H1 (cell line): ENCODE measurements at regions not wholly inside any gene's neighbourhood (a gene's known extent, or its start where the extent isn't known, plus 50 kb on each side); places are given as distances from the start of the nearest gene placed in this dataset.

Experiments
- CHD7 ChIP-seq: fragments of 300-600 bp; sonication (generic); IDR thresholded peaks from 2 replicates; pipeline ENCODE4 v1.7.1; 2012; ENCODE audit warnings: low read length, moderate library complexity, mild to moderate bottlenecking, inconsistent platforms; ENCODE audit not compliant: insufficient replicate concordance
- POLR2A ChIP-seq, 2 experiments: IDR thresholded peaks; 1 replicate in 1 of 2; 2 replicates in 1 of 2; pipeline ENCODE4 v1.6.1; 2011; ENCODE audit warnings: low read depth in 2 of 2, low read length in 2 of 2, mild to moderate bottlenecking in 2 of 2; ENCODE audit errors: control extremely low read depth in 1 of 2
- SIN3A ChIP-seq, 2 experiments: IDR thresholded peaks in 1 of 2; conservative IDR thresholded peaks in 1 of 2; 2 replicates each; pipeline ENCODE4 v1.6.1; 2011 to 2012; ENCODE audit warnings: low read length in 2 of 2, improper control_type of control experiment in 1 of 2, low read depth in 1 of 2, mild to moderate bottlenecking in 1 of 2
- SIX5 ChIP-seq: IDR thresholded peaks from 2 replicates; pipeline ENCODE4 v1.6.1; 2011; ENCODE audit warnings: mild to moderate bottlenecking, low read depth, low read length
- TAF1 ChIP-seq: IDR thresholded peaks from 2 replicates; pipeline ENCODE4 v1.6.1; 2011; ENCODE audit warnings: mild to moderate bottlenecking, low read depth, low read length
- TAF7 ChIP-seq: optimal IDR thresholded peaks from 2 replicates; pipeline ENCODE3; 2011; ENCODE audit warnings: low read depth, mild to moderate bottlenecking, inconsistent platforms, low read length, moderate library complexity, borderline replicate concordance
- YY1 ChIP-seq: IDR thresholded peaks from 2 replicates; pipeline ENCODE4 v1.6.1; 2011; ENCODE audit warnings: low read depth, mild to moderate bottlenecking, low read length

- TF ChIP-seq CHD7 (no peak), TAF1 (no peak), SIN3A (conservative IDR thresholded peaks at IDR 0.05 in 1 of 2, IDR thresholded peaks at IDR 0.05 in 1 of 2; ENCODE audit: low read depth in 1 of 2, low read length in 2 of 2) (no peak), POLR2A (IDR thresholded peaks at IDR 0.05; ENCODE audit: control extremely low read depth in 1 of 2, low read depth in 2 of 2, low read length in 2 of 2) (no peak), YY1 (no peak), TAF7 (no peak), SIX5 (no peak)
Observed at GRCh38 chr22:46041642-46042041, 64.7 kb upstream of the WNT7B start (continued).
